Neural crest cell (in vitro differentiated cells): ENCODE measurements at regions not wholly inside any gene's neighbourhood (a gene's known extent, or its start where the extent isn't known, plus 50 kb on each side); places are given as distances from the start of the nearest gene placed in this dataset.

Source experiments
- DNase-seq: peaks from one replicate; pipeline ENCODE4 v3.0.0; 2021; ENCODE audit warnings: low read depth, mixed read lengths, low spot score
- H3K27ac Mint-ChIP-seq: one replicate; pipeline ENCODE4 v1.8.0; 2021; ENCODE audit warnings: mild to moderate bottlenecking, mixed read lengths; ENCODE audit not compliant: unreplicated experiment
- H3K27me3 Mint-ChIP-seq: 2 replicates; pipeline ENCODE4 v1.8.0; 2021; ENCODE audit warnings: low read depth, mild to moderate bottlenecking, mixed read lengths
- H3K36me3 Mint-ChIP-seq: 2 replicates; pipeline ENCODE4 v1.8.0; 2021; ENCODE audit warnings: low read depth, mild to moderate bottlenecking, mixed read lengths
- H3K4me1 Mint-ChIP-seq: 2 replicates; pipeline ENCODE4 v1.8.0; 2021; ENCODE audit warnings: mixed read lengths
- H3K4me3 Mint-ChIP-seq: one replicate; pipeline ENCODE4 v1.8.0; 2021; ENCODE audit warnings: mild to moderate bottlenecking, mixed read lengths
- H3K9me3 Mint-ChIP-seq: 2 replicates; pipeline ENCODE4 v1.8.0; 2021; ENCODE audit warnings: mixed read lengths
- CTCF ChIP-seq: fragments of 200-600 bp; sonication (generic); conservative IDR thresholded peaks from 2 replicates; pipeline ENCODE4 v1.5.0; 2021; ENCODE audit warnings: antibody characterized with exemption, mild to moderate bottlenecking

GRCh38 chr12:84807249-84807648 is 105.3 kb downstream of the SLC6A15 start:
- no peak overlapping the region for H3K27ac Mint-ChIP-seq
- peaks cover 7% of the 10 kb centered on the region for H3K4me1 Mint-ChIP-seq
- no peaks in the 10 kb centered on the region for H3K36me3 Mint-ChIP-seq
- DNase-seq: no peak
- no peak overlapping the region for H3K4me3 Mint-ChIP-seq
- no peak for TF ChIP-seq CTCF
- no peaks in the 10 kb centered on the region for H3K9me3 Mint-ChIP-seq
- H3K27me3 Mint-ChIP-seq: peaks cover 2% of the 10 kb centered on the region

- no peaks in the 10 kb centered on the region for H3K9me3 Mint-ChIP-seq
- peaks cover 2% of the 10 kb centered on the region for H3K27me3 Mint-ChIP-seq
- no peak overlapping the region for H3K27ac Mint-ChIP-seq
- TF ChIP-seq CTCF: no peak
- no peak for DNase-seq
- no peak overlapping the region for H3K4me3 Mint-ChIP-seq
- peaks cover 7% of the 10 kb centered on the region for H3K4me1 Mint-ChIP-seq
- H3K36me3 Mint-ChIP-seq: no peaks in the 10 kb centered on the region
These were observed 107.1 kb downstream of the SLC6A15 start for GRCh38 chr12:84805474-84805858.

- Mint-ChIP-seq H3K9me3 (no peaks in the 10 kb centered on the region), H3K36me3 (no peaks in the 10 kb centered on the region), H3K4me1 (peaks cover 7% of the 10 kb centered on the region), H3K27me3 (peaks cover 2% of the 10 kb centered on the region), H3K27ac (no peak overlapping the region), H3K4me3 (no peak overlapping the region)
- no peak for TF ChIP-seq CTCF
- DNase-seq: no peak
These were observed 107.7 kb downstream of the SLC6A15 start for GRCh38 chr12:84804691-84805473.

- TF ChIP-seq CTCF: no peak
- no peak overlapping the region for H3K27ac Mint-ChIP-seq
- peaks cover 2% of the 10 kb centered on the region for H3K27me3 Mint-ChIP-seq
- no peak overlapping the region for H3K4me3 Mint-ChIP-seq
- H3K4me1 Mint-ChIP-seq: peaks cover 7% of the 10 kb centered on the region
- H3K36me3 Mint-ChIP-seq: no peaks in the 10 kb centered on the region
- DNase-seq: no peak
- no peaks in the 10 kb centered on the region for H3K9me3 Mint-ChIP-seq
These were observed 108.9 kb downstream of the SLC6A15 start for GRCh38 chr12:84803661-84804060.

- no peak for DNase-seq
- Mint-ChIP-seq H3K4me3 (no peak overlapping the region), H3K27me3 (peaks cover 2% of the 10 kb centered on the region), H3K9me3 (no peaks in the 10 kb centered on the region), H3K4me1 (peaks cover 7% of the 10 kb centered on the region), H3K27ac (no peak overlapping the region), H3K36me3 (no peaks in the 10 kb centered on the region)
- no peak for TF ChIP-seq CTCF
These were observed 110.4 kb downstream of the SLC6A15 start for GRCh38 chr12:84802161-84802560.
